IPS DF 19.7 (cell line): ENCODE measurements at regions not wholly inside any gene's neighbourhood (a gene's known extent, or its start where the extent isn't known, plus 50 kb on each side); places are given as distances from the start of the nearest gene placed in this dataset.
"Not testable (repeated sequence)": the region's sequence is repeated elsewhere in the genome, so short reads cannot be mapped to it uniquely, and the experiment has no call there.

Experiments used
- DNase-seq: peaks from one replicate; pipeline ENCODE4 v3.0.0-alpha.2; 2013; ENCODE audit warnings: low read depth, low spot score

- no peak for DNase-seq
Measured at GRCh38 chr13:27327633-27328032, 57.0 kb downstream of the RASL11A start.

- DNase-seq = no peak
Measured at GRCh38 chr13:27329210-27329609, 58.6 kb downstream of the RASL11A start.

GRCh38 chr13:27334774-27335435, 64.3 kb downstream of the RASL11A start:
- no peak for DNase-seq

GRCh38 chr13:27336014-27336673, 65.5 kb downstream of the RASL11A start:
- DNase-seq = no peak

- no peak for DNase-seq
Measured at GRCh38 chr13:27338207-27338606, 67.6 kb downstream of the RASL11A start.

GRCh38 chr13:27338816-27339215, 68.2 kb downstream of the RASL11A start:
- no peak for DNase-seq

DNA sequence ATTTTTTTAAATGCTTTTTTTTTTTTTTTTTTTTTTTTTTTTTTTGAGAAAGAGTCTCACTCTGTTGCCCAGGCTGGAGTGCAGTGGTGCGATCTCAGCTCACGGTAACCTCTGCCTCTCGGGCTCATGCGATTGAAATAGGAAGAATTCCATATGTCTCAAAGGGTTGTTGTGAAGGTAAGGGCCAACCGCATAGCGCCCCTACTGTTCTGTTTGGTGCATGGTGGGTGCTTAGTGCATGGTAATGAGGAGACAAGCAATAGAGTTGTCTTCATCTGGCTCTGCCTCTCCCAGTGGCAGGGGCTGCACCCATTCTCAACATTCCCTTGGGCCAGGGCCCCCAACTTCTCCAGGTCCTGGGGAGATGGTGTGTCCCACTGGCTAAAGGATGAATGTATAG, 68.7 kb downstream of the RASL11A start:
- DNase-seq = peak; percentile 75

DNA sequence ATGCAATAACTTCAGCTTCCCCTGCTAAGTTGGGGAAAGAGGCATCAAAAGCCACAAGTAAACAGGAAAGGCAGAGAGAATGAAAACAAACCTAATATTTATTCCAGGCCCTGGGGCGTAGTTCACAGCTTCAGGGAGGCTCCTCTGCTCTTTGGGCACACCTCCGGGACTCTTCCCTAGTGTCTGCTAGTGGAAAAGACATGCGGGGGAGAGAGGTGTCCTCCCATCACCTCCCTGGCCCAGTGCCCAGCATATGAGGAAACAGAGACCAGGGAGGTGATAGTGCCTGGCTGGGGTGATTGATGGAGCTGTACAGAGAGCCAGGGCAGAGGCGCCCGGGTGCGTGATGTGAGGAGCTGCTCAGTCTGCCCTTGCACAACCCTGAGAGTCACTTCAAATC, 71.0 kb downstream of the RASL11A start:
- DNase-seq = no peak

GRCh38 chr13:27347211-27347772, 76.7 kb downstream of the RASL11A start:
- DNase-seq = no peak

DNA sequence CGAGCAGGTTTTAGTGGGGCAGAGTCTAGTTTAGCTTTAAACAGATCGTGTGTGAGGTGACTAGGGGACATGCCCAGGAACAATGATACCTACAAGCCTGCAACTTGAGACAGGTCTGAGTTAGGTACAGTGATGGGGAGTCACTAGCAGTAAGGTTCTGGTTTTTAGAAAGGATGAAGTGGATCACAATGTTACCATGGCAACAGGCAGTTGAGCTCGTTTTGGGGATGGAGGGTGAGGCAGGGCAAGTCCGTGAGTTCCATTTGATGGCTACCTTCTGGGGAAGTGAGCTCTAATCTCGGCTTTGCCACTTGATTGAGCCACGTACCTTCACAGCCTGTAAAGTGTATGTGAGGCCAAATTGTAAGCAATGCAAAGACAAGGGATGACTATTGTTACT, 76.0 kb upstream of the GTF3A start:
- DNase-seq = no peak

DNA sequence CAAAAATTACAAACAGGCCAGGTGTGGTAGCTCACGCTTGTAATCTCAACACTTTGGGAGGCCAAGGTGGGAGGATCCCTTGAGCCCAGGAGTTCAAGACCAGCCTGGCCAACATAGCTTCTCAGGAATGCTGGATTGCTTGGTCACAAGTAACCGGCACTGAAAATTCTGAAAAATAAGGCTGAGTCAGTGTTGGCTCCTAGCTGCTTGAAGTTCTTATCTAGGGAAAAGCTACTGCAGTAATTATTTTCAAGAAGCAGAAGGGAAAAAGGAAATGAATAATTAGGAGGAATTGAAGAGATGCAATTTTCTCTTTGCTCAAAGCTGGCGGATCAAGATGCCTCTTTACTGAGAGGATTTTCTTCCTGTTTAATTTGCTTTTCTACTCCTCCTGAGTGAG, 75.0 kb upstream of the GTF3A start:
- no peak for DNase-seq

DNA sequence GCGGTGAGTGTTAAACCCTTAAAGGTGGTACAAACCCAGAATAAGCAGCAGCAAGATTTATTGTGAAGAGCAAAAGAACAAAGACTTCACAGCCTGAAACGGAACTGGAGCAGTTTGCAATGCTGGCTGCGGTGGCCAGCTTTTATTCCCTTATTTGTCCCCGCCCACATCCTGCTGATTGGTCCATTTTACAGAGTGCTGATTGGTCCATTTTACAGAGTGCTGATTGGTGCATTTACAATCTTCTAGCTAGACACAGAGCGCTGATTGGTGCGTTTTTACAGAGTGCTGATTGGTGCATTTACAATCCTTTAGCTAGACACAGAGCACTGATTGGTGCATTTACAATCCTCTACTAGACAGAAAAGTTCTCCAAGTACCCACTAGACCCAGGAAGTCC, 73.6 kb upstream of the GTF3A start:
- not testable (repeated sequence) for DNase-seq

DNA sequence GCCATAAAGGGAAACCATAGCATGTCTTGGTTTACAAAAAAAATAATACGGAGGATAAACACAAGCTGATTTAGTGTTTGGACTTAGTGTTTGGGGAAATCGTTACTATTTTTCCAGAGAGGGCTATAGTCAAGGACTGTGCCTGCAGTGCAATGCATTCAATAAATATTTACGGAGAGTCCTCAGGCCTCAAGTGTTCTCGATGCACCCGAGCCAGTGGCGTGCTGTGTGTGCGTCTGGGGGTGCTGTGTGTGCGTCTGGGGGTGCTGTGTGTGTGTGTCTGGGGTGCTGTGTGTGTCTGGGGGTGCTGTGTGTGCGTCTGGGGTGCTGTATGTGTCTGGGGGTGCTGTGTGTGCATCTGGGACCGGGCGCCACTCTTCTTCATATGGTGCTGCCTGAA, 71.7 kb upstream of the GTF3A start:
- no peak for DNase-seq

- DNase-seq = no peak
Measured at GRCh38 chr13:27353166-27353583, 71.2 kb upstream of the GTF3A start.

- no peak for DNase-seq
Measured at GRCh38 chr13:27353708-27354107, 70.7 kb upstream of the GTF3A start.

GRCh38 chr13:27354379-27354778, 70.0 kb upstream of the GTF3A start:
- no peak for DNase-seq

- no peak for DNase-seq
Measured at GRCh38 chr13:27355894-27356293, 68.5 kb upstream of the GTF3A start.

DNA sequence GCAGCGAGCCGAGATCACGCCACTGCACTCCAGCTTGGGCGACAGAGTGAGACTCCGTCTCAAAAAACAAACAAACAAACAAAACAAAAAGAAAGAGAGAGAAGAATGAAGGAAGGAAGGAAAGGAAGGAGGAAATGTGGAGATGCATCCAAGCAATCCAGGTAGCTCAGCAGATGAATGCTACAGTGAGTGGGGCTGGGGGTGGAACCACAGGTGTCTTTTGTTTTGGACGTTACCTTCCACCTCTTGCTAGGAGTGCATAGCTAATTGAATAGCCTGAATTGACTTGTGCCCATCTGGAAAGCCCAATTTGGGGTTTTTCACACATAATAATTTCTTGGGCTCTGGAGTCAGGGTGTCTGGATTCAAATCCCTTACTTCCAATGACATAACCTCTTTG, 66.0 kb upstream of the GTF3A start:
- DNase-seq = no peak

DNA sequence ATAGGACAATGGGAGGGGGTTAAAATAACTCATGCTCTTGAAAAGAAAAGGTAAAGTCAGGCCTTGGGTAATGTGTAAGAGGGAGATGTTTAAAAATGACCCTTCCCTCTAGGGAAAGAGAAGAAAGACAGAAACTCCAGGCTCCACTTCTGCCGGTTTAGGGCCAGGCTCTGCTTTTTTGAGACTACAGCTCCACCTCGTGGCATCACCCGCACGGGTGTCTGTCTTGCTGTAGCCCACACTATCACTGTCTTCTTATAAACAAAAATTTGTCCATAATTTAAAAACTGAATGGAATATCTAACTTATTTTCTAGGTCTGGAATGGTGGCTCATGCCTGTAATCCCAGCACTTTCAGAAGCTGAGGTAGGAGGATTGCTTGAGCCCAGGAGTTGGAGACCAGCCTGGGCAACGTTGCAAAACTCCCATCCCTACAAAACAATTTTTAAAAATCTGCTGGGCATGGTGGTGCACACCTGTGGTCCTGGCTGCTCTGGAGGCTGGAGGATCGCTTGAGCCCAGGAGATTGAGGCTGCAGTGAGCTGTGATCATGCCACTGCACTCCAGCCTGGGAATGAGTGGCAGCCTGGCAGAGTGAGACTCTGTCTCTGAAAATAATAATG, 65.1 kb upstream of the GTF3A start:
- DNase-seq = no peak

DNA sequence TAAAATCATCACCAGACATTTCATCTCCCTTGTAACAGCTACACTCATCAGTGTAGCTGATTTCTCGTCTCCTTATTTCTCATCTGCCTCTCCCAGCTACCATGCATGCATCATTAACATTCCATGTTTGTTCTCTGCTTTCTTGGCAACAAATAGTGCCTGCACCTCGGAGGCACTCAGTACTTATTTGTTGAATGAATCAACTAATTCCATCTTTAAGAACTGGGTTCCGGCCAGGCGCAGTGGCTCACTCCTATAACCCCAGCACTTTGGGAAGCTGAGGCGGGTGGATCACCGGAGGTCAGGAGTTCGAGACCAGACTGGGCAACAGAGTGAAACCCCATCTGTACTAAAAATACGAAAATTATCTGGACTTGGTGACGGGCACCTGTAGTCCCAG, 63.9 kb upstream of the GTF3A start:
- no peak for DNase-seq

GRCh38 chr13:27362064-27362751, 62.2 kb upstream of the GTF3A start:
- DNase-seq = peak; percentile 77

- DNase-seq = not testable (repeated sequence)
Measured at GRCh38 chr13:27363637-27364036, 60.8 kb upstream of the GTF3A start.
